BLaER1 (cell line): ENCODE measurements at regions not wholly inside any gene's neighbourhood (a gene's known extent, or its start where the extent isn't known, plus 50 kb on each side); places are given as distances from the start of the nearest gene placed in this dataset.

Experiments
- H3K27ac ChIP-seq: shearing (Covaris generic); formaldehyde crosslinking; 2 replicates; pipeline ENCODE4 v1.8.1; 2022
- H3K27me3 ChIP-seq: shearing (Covaris generic); formaldehyde crosslinking; 2 replicates; pipeline ENCODE4 v1.8.1; 2022
- H3K36me3 ChIP-seq: shearing (Covaris generic); formaldehyde crosslinking; 2 replicates; pipeline ENCODE4 v1.8.1; 2022
- H3K4me1 ChIP-seq: shearing (Covaris generic); formaldehyde crosslinking; 2 replicates; pipeline ENCODE4 v1.8.1; 2022
- H3K4me2 ChIP-seq: shearing (Covaris generic); formaldehyde crosslinking; 2 replicates; pipeline ENCODE4 v1.8.1; 2022
- H3K4me3 ChIP-seq: shearing (Covaris generic); formaldehyde crosslinking; 2 replicates; pipeline ENCODE4 v1.8.1; 2022
- H3K9ac ChIP-seq: shearing (Covaris generic); formaldehyde crosslinking; 2 replicates; pipeline ENCODE4 v1.8.1; 2022
- H3K9me3 ChIP-seq: shearing (Covaris generic); formaldehyde crosslinking; 2 replicates; pipeline ENCODE4 v1.8.1; 2022
- H4K20me1 ChIP-seq: shearing (Covaris generic); formaldehyde crosslinking; 2 replicates; pipeline ENCODE4 v1.8.1; 2022
- Cebpa-rat ChIP-seq: shearing (Covaris generic); IDR thresholded peaks from 2 replicates; pipeline ENCODE4 v1.8.1; 2022

- Histone ChIP-seq H3K9me3 (no peaks in the 10 kb centered on the region), H4K20me1 (no peaks in the 10 kb centered on the region), H3K9ac (peak overlapping the region; percentile 85), H3K36me3 (no peaks in the 10 kb centered on the region), H3K4me3 (peak overlapping the region; percentile 58), H3K4me2 (peak overlapping the region; percentile 99), H3K27ac (peak overlapping the region; percentile 99), H3K27me3 (no peaks in the 10 kb centered on the region), H3K4me1 (peaks cover 96% of the 10 kb centered on the region)
- TF ChIP-seq Cebpa-rat, result no peak
Measured at GRCh38 chr17:77437747-77438146, 297.0 kb downstream of the SEC14L1 start.

DNA sequence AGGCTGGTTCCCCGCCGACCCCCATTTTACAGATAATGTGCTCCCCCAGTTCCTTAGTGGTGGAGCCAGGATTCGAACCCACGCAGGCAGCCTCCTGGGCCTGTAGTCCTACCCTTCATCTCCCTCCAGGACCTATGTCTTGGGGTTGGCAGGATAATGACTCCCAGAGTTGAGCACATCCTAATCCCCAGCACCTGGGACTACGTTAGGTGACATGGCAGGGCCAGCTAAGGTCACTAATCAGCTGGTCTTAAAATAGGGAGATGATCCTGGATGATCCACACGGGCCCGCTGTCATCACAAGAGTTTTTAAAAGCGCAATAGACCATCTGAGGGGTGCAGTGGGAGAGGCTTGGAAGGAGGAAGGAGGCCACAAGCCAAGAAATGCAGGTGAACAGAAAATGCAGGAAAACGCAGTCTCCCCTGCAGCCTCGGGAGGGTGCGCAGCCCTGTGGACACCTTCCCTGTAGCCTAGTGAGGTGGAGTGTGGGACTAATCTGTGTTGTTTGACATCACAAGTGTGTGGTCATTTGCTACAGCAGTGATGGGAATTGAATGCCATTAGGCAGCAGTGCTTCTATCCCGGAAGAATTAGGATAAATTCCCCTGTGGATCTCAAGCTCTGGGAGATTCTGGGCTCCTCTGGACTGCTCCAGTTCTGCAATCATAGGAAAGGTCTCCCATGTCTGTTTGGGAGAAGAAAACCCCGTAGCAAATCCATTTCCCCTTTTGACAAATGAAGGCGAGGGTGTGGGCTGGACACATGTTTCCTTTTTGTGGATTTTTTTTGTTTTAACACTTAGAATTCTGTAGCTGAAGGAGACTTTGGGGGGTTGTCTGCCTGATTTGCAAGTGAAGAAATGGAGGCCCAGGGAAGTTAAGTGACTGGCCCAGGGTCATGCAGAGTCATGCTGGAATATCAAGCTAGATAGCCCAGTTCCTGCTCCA is 297.7 kb downstream of the SEC14L1 start:
- Histone ChIP-seq H3K27me3 (no peaks in the 10 kb centered on the region), H3K9me3 (no peaks in the 10 kb centered on the region), H4K20me1 (no peaks in the 10 kb centered on the region), H3K4me1 (peaks cover 96% of the 10 kb centered on the region), H3K36me3 (no peaks in the 10 kb centered on the region), H3K4me2 (peak overlapping the region; percentile 99), H3K9ac (peak overlapping the region; percentile 85), H3K4me3 (peak overlapping the region; percentile 58), H3K27ac (peak overlapping the region; percentile 99)
- no peak for TF ChIP-seq Cebpa-rat

GRCh38 chr17:77439189-77440018 is 298.6 kb downstream of the SEC14L1 start:
- Histone ChIP-seq H3K9me3 (no peaks in the 10 kb centered on the region), H3K27ac (peak overlapping the region; percentile 99), H3K4me1 (peaks cover 96% of the 10 kb centered on the region), H3K36me3 (no peaks in the 10 kb centered on the region), H3K27me3 (no peaks in the 10 kb centered on the region), H3K9ac (peak overlapping the region; percentile 85), H4K20me1 (no peaks in the 10 kb centered on the region), H3K4me3 (peak overlapping the region; percentile 43), H3K4me2 (peak overlapping the region; percentile 99)
- TF ChIP-seq Cebpa-rat, result no peak

DNA sequence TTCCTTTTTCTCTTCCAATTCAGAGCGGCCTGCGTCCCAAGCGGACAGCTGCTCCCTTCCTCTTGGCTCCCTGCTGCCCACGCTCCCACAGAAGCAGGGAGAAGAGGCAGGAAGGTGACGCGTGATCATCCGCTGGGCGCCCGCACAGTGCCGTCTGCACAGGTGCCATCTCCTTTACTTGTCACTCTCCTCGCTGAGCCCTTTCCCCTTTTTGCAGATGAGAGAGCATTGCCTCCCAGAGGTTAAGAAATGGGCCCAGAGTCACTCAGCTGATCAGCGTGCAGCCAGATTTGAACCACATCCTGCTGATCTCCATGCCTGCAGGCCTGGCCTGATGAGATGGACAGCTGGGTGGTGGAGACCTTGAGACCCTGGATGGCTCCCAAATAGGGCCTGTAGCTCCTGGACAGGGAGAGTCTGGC is 299.8 kb downstream of the SEC14L1 start:
- Histone ChIP-seq H4K20me1 (no peaks in the 10 kb centered on the region), H3K27ac (peak overlapping the region; percentile 99), H3K9ac (peak overlapping the region; percentile 85), H3K4me1 (peaks cover 96% of the 10 kb centered on the region), H3K4me2 (peak overlapping the region; percentile 99), H3K27me3 (no peaks in the 10 kb centered on the region), H3K4me3 (peak overlapping the region; percentile 43), H3K36me3 (no peaks in the 10 kb centered on the region), H3K9me3 (no peaks in the 10 kb centered on the region)
- TF ChIP-seq Cebpa-rat, result no peak

- peak overlapping the region; percentile 43 for H3K4me3 ChIP-seq
- peak; percentile 97 for TF ChIP-seq Cebpa-rat
- peak overlapping the region; percentile 85 for H3K9ac ChIP-seq
- H3K4me2 ChIP-seq, result peak overlapping the region; percentile 99
- peak overlapping the region; percentile 99 for H3K27ac ChIP-seq
- no peaks in the 10 kb centered on the region for H3K9me3 ChIP-seq
- H3K27me3 ChIP-seq, result no peaks in the 10 kb centered on the region
- H3K4me1 ChIP-seq, result peaks cover 96% of the 10 kb centered on the region
- no peaks in the 10 kb centered on the region for H3K36me3 ChIP-seq
- no peaks in the 10 kb centered on the region for H4K20me1 ChIP-seq
Measured at GRCh38 chr17:77441130-77441920, 300.6 kb downstream of the SEC14L1 start.

- H3K4me1 ChIP-seq, result peaks cover 96% of the 10 kb centered on the region
- TF ChIP-seq Cebpa-rat, result no peak
- peak overlapping the region; percentile 28; the same call in 1 of the 2 replicates for H3K4me3 ChIP-seq
- H4K20me1 ChIP-seq, result no peaks in the 10 kb centered on the region
- peak overlapping the region; percentile 99 for H3K4me2 ChIP-seq
- H3K27ac ChIP-seq, result peak overlapping the region; percentile 99
- H3K36me3 ChIP-seq, result no peaks in the 10 kb centered on the region
- peak overlapping the region; percentile 85 for H3K9ac ChIP-seq
- H3K9me3 ChIP-seq, result no peaks in the 10 kb centered on the region
- no peaks in the 10 kb centered on the region for H3K27me3 ChIP-seq
Measured at GRCh38 chr17:77441940-77442339, 301.2 kb downstream of the SEC14L1 start.

DNA sequence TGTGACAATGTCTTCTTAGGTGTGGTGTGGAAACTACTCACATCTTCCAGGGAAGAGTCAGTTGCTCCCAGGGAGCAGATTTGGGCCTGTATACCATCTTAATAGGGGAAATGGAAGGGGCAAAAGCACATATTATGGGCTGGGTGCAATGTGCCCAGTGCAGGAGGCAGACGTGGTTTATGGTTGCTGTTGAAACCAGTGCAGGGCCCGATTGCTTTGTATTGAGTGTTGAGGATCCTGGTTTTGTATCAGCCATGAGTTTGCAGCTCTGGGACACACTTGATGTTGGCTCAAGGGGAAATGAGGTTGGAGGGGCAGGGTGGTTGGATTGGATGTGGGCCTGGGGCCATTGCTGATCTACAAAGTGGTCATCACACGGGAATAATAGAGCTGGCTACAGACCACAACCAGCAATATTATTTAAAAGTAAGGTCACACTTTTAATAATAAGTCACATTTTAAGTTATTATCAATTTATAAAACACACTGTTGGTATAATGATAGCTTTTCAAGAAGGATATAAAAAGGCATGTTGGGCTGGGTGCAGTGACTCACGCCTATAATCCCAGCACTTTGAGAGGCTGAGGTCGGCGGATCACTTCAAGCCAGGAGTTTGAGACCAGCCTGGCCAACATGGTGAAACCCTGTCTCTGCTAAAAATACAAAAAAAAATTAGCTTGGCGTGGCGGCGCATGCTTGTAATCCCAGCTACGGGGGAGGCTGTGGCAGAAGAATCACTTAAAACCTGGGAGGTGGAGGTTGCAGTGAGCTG is 302.4 kb downstream of the SEC14L1 start:
- peak overlapping the region; percentile 99 for H3K27ac ChIP-seq
- H3K36me3 ChIP-seq, result peaks cover 5% of the 10 kb centered on the region; the same call in 1 of the 2 replicates
- TF ChIP-seq Cebpa-rat, result no peak
- peak overlapping the region; percentile 99 for H3K4me2 ChIP-seq
- no peaks in the 10 kb centered on the region for H3K9me3 ChIP-seq
- H3K9ac ChIP-seq, result peak overlapping the region; percentile 85
- H4K20me1 ChIP-seq, result no peaks in the 10 kb centered on the region
- H3K4me3 ChIP-seq, result no peak overlapping the region
- no peaks in the 10 kb centered on the region for H3K27me3 ChIP-seq
- peaks cover 96% of the 10 kb centered on the region for H3K4me1 ChIP-seq

DNA sequence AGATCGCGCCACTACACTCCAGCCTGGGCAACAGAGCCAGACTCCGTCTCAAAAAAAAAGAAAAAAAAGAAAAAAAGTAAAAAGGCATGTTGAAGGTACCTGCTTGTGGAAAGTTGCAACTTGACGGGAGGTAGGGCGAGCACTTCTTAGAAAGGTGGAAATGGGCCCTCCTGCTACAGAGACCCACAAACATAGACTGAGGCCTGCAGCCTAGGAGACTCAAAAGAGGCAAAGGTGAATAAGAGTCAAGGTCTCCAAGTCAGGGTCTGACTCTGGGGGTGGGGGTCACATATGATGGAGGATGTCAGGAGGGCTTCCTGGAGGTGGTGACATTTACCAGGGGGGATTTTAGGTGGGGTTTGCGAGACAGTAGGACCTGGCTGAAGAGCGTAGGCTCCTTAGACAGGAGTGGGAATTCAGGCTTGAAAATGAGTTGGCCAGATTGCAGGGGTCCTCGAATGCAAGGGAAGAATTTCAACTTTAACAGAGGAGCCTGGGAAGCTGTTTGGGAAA is 303.0 kb downstream of the SEC14L1 start:
- Histone ChIP-seq H3K36me3 (peaks cover 8% of the 10 kb centered on the region; the same call in 1 of the 2 replicates), H3K9ac (peak overlapping the region; percentile 85), H3K9me3 (no peaks in the 10 kb centered on the region), H3K27me3 (no peaks in the 10 kb centered on the region), H3K4me2 (peak overlapping the region; percentile 99), H3K27ac (peak overlapping the region; percentile 99), H3K4me1 (peaks cover 96% of the 10 kb centered on the region), H4K20me1 (no peaks in the 10 kb centered on the region), H3K4me3 (peak overlapping the region; percentile 51; the same call in 1 of the 2 replicates)
- TF ChIP-seq Cebpa-rat, result no peak
